CD4-positive, alpha-beta T cell treated with Interferon gamma for 1 hour (primary cell): ENCODE measurements at regions not wholly inside any gene's neighbourhood (a gene's known extent, or its start where the extent isn't known, plus 50 kb on each side); places are given as distances from the start of the nearest gene placed in this dataset.
A peak's percentile ranks its signal among the peaks of the same experiment; 100 is the strongest.
"Not testable (repeated sequence)": the region's sequence is repeated elsewhere in the genome, so short reads cannot be mapped to it uniquely, and the experiment has no call there.

ENCODE experiments used
- DNase-seq: peaks from one replicate; pipeline ENCODE4 v3.0.0-alpha.2; 2020

DNA sequence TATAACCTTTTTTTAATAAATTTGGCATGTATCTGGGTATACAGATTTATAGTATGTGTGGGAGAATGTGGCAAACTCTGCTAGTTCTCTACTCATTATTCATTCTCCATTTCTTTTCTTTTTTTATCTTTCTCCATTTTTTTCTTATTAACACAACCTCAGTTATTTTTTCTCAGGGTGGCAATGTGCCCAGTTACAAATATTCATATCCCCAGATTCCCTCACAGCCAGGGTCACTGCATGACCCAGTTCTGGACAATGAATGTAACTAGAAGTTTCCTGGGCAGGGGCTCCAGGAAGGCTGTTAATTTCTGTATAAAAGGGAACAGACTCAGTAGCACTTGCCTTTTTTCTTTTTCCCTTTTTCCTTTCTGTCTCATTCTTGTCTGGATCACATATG, 95.6 kb downstream of the VCPKMT start:
- no peak for DNase-seq

DNA sequence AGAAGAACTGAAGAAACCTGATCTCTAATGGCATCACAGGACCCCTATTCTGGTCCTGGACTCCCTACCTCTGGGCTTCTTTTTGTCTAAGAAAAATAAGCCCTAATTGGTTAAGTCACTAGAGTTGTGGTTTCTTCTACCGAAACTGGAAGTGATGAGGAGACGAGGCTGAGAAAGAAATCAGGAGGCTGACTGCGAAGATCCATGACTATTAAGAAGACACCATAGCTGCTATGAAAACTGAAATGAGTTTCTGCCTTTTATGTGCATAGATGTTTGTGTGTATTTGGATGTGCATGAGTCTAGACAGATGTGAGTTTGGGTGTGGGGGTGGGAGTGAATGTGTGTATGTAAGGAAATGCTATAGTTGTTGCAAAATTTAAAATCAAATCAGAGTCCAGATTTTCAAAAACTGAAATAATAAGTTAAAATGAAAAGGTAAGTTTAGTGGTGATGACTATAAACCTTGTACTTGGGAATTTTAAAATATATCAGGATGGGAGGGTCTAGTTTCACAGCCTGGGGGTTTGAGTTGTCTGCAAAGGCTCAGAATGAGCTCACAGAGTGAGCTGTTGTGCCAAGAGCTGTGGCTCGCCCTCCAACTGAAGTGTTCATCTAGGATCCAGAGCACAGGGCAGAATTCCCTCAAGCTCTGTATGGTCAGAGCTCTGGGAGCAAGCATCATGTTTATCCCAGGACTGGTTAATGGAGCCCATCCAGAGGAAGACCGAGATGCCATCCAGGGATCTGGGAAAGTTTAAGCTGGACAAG, 94.9 kb downstream of the VCPKMT start:
- DNase-seq = no peak

DNA sequence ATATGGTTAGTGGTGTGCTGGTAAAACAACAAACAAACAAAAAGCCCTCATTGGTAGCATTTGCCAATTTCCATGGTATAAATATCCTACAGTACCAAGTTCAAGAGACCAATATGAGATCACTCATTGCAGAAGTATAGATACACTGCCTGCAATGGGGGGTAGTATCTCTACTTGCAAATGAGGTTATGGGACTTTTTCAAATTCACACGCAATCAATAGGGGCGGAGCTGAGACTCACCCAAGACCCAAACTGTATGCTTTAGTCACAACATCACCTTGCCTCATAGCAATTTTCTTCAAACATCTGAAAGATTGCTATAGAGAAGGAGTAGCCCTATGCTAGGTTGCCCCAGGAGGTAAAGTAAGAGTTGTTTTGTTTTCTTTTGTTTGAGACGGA, 93.7 kb downstream of the VCPKMT start:
- no peak for DNase-seq

DNA sequence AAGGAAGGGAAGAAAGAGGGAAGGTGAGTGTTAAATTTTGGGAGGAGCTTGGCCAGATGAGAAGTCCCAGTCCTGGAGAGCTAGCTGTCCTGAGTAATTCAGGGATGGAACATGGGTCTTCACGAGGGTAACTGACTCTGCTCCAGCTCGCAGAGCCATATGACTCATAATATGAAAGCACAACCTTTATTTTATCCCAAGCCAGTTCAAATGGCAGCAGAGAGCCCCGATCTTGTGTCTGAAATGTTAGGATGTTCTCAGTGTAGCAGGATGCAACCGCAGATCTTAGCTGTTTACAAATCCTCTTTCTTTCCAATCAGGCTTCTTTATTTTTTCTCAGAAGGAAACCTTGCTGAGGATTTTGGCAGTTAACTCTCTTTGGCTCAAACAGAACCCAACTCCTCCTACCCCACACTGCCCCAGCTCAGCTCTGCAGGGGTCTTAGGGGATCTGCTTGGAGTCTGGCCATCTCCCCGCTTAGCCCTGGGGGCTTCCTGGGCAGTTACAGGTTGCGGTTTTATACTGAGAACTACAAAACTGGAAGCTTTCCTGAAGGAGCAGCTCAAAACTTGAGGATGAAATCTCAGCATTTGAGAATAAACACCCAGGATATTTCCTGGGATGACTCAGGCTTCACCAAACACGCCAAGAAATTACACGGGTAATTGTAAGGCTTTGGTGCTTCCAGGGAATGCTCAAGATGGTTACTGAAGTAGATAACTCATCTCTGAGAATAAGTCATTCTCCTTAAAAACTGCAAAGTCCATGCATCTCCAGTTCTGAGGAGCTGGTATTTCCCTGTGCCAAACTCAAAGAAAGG, 92.5 kb downstream of the VCPKMT start:
- no peak for DNase-seq

DNA sequence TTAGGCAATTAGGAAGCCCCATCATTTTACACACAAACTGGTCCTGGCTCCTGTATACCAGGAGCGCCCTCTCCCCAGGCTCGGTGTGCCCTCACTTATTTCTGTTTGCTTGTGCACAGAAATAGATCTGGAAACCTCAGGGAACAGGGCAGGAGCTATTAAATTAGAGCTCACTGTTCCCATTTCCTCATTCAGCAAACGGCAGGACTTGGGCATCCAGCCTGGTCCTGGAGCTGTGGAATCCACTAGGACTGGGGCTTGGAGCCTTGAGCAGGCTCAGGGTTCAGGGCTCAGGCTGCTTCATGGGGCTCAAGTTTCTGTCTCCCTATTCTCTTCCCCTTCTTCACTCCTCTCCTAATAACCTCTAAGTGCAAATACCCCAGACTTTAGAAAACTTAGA, 91.3 kb downstream of the VCPKMT start:
- DNase-seq = no peak

DNA sequence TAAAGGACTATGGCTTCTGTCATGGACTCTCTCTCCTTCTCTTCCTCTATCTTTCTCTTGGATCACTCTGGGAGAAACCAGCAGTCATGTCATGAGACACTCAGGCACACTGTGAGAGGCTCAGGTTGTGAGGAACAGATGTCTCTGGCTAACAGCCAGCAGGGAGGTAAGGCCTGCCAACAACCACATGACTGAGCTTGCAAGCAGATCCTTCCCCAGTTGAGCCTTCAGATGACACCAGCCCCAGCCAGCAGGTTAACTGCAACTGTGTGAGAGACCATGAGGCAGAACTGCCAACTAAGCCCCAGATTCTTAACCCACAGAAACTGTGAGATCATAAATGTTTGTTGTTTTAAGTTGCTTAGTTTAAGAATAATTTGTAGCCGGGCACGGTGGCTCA, 90.6 kb downstream of the VCPKMT start:
- no peak for DNase-seq

DNA sequence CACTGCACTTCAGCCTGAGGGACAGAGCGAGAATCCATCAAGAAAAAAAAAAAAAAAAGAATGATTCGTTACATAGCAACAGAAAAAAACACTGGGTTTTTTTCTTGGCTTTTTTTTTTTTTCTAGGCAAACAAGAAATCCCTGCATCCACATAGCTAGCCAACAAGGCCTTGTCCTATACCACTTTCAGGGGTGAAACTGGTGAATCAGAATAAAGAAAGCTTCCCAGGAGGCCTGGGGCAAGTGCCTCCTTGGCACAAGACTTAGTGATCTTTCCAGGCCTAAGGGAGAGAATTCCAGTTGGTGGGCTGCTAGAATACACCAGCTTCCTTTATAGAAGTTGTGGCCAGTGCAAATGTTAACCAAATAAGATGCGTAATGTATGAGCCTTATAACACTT, 90.0 kb downstream of the VCPKMT start:
- DNase-seq = no peak

DNA sequence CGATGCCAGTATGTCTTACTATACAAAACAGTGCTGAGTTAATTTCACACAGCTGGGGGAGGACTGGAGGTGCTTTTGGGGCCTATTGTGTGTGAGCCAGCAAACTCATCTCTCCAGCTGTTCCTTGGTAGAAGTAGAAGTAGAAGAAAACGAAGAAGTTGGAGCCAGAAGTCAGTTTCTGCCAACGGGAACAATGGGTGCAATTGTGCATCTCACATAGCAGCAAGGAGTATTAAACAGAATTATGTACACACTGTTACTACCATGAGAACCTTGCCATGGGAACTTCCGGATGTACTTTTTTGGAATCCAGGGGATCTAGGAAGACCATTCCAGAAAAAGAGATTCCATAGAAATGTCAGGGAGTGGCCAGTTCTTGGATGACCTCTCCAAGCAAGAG, 88.6 kb downstream of the VCPKMT start:
- no peak for DNase-seq

DNA sequence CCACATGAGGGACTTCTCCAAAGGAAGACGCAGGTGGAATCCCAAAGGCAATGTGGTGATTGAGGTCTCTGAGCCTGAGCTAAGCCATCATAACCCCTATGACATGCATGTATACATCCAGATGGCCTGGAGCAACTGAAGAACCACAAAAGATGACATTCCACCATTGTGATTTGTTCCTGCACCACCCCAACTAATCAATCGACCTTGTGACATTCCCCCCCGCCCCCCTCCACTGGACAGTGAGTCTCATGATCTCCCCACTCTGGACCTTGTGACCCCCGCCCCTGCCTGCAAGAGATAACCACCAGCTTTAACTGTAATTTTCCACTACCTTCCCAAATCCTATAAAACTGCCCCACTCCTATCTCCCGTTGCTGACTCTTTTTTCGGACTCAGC, 87.9 kb downstream of the VCPKMT start:
- no peak for DNase-seq

DNA sequence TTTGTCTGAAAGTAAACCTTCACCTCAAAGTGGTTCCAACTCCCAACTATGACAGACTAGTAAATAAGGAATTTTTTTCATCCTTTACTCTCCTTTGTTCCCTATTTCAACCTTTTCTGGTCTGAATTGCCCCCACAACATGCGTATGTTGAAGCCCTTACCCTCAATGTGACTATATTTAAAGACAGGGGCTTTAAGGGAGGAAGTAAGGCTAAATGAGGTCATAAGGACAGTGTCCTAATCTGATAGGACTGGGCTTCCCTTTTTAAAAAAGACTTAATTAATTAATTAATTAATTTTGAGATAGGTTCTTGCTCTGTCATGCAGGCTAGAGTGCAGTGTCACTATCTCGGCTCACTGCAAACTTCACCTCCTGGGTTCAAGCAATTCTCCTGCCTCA, 86.3 kb downstream of the VCPKMT start:
- DNase-seq = no peak

DNA sequence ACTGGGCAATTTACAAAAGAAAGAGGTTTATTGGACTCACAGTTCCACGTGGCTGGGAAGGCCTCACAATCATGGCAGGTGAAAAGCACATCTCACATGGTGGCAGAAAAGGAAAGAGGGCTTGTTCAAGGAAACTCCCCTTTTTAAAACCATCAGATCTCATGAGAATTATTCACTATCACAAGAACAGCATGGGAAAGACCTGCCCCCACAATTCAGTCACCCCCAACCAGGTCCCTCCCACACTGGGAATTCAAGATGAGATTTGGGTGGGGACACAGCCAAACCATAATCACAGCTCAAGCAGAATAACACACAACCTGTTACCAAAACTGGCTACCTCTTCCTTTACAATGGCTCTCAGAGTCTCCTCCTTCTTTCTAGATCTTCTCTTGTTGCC, 85.5 kb downstream of the VCPKMT start:
- DNase-seq = not testable (repeated sequence)

DNA sequence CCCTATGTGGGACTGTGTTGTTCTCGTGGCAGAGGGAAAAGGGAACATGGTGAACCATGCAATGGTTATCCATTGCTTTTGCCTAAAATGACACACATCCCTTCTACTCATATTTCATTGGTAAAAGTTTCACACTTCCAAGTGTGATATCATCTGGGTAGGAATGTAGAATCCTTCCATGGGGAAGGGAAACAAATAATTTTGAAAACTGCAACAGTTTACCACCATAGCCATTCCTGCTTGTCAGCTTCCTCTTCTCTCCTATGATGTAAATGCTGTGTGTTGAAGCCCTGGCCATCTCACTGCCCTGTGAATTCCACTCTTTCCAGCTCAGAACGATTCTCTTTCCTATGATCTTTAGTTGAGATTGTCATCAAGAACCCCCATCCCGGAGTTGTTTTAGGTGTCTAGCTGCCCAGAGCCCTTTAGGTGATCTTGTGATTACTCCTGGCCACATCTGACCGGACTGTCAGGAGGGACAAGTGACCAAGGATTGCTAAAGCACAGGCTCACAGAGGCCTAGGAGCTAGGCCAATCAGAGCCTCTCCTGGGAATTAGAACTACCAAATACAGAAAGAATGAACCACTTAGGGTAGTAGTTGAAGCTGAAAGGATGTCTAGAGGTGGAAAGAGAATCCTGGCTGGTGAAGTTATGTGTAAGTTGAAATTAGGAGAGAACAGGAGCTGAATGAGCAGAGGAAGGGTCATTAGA, 84.6 kb downstream of the VCPKMT start:
- DNase-seq = no peak

DNA sequence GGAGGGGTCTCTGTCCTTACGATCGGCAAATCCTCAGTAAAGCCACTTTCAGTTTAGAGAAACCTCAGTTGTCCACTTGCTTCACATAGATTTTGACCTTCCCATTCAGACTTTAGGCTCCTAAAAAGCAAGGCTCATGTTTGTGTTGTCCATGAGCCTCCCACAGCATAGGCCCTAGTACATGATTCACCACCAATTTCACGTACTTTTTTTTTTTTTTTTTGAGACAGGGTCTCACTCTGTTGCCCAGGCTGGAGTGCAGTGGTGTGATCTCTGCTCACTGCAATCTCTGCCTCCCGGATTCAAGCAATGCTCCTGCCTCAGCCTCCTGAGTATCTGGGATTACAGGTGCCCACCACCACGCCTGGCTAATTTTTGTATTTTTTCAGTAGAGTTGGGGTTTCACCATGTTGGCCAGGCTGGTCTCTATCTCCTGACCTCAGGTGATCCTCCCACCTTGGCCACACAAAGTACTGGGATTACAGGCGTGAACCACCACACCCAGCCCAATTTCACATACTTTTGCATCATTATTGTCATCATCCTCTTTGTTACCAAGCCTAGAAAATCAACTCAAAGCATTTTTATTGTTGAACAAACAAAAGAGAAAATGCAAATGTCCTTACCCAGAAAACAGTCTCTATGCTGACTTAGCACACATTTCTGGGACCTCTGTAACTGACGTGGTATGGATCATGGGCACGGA, 83.8 kb downstream of the VCPKMT start:
- not testable (repeated sequence) for DNase-seq

DNA sequence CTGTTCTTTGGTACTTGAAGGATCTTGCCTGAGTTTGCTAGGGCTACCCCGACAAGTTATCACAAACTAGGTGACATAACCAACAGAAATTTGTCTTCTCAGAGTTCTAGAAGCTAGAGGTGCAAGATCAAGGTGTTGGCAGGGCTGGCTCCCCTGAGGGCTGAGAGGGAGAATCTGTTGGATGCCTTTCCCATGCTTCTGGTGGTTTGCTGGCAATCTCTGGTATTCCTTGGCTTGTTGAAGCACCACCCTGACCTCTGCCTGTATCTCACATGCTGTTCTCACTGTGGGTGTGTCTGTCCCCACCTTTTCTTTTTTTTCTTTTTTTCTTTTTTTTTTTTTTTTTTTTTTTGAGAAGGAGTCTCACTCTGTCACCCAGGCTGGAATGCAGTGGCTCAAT, 81.2 kb downstream of the VCPKMT start:
- no peak for DNase-seq

DNA sequence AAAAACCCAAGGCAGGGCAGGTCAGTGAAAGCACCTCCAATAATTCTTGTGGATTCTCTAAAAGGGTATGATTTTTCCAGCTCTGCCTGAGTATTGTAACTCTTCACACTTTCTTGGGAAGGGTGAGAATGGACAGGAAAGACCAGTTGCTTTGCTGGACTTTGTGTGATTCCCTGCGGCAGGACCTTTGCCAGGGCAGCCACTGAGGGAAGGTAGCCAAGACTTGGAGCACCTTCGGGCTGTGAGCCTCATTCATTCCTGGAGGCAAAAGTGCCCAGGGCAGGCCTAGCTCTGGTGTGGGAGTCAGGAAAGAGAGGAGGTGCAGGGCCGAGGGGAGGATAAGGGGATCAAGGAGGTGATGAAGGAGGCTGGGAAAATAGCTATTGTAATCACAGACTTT, 80.2 kb downstream of the VCPKMT start:
- no peak for DNase-seq

DNA sequence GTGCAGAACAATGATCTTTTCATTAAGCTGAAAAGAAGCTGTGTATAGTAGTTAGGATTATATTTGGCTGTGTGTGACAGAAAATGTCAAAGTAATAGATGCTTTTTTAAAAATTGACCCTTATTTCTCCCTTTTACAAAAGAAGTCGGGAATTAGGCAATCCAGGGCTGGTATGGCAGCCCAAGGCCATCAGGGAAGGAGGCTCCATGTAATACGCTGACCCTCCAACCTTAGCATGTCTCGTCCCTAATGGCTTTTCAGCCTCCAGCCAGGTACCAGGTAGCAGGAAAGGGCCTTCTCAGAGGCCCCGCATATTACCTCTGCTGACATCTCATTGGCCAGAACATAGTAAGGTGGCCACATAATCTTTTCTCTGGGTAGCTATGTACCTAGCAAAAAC, 79.7 kb downstream of the VCPKMT start:
- no peak for DNase-seq

DNA sequence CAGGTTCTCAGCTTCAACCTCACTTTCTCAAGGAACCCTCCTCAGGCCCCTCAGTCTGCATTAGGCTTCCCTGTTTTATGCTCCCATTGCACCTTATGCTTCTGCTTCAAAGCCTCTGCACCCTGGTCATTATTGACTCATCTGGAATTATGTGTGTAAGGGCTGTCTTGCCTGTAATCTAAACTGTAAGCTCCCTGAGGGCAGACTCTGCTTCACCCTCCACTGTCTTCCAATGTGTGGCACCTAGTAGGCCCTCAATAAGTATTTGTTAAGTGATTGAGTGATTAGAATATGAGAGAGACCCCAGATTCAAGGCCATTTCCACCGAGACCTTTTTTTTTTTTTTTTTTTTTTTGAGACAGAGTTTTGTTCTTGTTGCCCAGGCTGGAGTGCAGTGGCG, 79.1 kb downstream of the VCPKMT start:
- DNase-seq = no peak

DNA sequence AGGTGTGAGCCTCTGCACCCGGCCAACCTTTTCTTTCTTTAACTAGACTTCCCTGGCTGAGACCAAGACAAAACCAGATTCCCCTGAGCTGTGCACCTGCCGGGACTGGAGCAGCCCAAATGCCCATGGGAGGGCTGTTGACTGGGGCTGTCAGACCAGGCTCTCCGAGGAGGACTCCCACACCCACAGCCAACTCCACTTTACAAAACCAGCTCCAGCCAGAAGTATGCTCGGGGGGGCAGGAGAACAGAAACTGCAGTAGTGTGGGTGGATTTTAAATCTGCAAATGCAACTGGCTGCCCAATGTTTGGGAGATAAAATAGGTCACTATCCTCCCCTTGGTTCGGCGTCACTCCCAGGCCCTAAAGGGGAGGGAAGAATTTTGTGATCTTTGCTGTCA, 78.5 kb downstream of the VCPKMT start:
- DNase-seq = no peak

DNA sequence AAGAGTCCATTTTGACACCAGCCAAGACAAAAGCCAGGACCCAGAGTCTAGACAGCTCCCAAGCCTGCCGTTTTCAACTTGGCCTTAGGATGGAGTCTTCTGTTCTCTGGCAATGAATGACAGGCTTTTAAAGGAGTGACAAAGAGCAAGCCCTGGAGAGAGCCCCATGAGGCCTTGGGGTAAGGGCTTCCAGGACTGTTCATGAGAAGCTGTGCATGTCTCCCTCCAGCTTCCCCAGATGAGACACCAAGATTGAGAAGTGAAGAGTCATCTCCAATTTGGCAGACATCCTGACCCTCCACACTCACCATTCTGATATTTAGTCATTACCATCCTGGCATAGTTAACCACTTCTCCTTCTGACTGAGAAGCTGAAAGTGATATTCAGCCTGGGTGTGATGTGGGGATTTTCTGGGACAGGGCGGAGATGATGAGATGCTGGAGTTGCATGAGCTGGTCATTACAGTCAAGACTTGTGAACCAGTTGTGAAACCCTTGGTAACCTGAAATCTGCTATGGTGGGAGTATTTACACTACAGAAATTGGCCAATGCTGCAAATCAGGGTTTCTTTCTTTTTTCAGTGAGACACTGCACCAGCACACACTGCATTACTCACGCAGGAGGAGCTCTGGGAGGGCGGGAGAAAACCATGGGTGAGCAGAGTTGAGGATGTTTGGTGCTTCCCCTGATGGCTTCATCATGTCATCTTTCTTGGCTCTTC, 77.8 kb downstream of the VCPKMT start:
- DNase-seq = peak; percentile 79

DNA sequence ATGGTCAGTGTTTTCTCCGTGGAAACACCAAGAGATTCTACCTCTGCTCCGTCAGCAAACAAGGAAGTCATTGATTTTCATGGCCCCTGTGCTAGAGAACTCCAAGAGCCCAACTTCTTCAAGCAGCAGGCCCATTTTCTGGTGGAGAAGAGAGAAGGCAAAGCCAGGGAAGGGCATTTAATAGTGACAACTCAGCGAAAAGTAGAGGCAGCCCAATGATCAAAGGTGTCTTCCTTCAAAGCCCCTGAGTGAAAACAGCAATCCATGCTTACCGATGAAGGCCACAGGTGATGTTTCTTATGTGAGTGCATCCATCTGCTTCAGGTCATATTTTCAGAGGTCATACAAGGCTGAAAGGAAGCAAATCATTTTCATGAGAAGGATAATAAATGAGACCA, 77.3 kb downstream of the VCPKMT start:
- DNase-seq = no peak

DNA sequence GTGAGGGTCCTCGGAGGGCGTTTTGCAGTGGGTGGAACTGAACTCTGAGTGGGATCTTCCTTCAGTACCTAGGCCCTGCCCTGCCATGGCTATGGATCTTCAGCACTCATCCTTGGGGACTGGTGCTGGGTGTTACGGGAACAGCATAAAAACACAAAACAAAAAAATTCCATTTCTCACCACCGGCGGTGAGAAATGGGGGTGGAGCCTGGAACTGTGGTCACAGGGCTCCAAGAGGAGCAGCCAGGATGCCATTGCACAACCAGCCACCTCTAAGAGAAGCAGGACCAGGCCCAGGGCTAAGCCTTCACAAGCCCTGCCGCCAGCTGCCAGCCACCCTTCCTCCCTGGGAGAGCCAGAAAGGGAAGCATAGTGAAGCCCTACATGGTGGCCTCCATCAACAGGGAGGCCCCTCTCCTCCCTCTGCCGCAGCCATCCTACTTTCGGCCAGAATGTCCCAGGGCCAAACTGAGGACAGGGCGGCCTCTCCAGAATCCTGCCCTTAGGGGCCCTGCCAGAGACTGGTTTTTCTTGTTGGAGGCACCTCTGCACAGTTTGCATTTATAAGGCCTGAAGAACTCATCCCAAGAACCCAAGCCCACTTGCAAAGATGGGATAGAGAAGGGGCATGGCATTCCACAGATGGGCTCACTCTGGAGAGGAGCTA, 76.5 kb downstream of the VCPKMT start:
- DNase-seq = peak; percentile 70

DNA sequence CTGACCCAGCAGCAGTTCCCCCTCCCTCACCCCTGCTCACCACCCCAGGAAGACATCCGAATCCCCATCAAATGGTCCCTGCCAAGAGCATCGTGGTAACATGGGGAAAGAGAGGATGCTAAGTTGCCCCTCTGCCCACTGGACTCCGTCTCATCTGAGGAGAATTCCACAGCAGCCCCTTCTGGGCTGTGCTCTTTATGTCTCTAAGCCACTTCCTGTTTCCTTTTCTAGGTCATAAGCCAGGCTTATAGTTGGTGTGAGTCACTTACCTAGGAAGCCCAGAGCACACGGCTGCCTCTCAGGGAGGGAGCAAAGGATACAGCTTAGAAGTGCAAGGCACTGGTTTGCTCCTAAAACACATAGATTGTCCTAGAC, 76.0 kb downstream of the VCPKMT start:
- DNase-seq = peak; percentile 52
